SK-N-SH (cell line): ENCODE measurements at regions not wholly inside any gene's neighbourhood (a gene's known extent, or its start where the extent isn't known, plus 50 kb on each side); places are given as distances from the start of the nearest gene placed in this dataset.

Source experiments
- CTCF ChIA-PET: fragments of 300-600, 350-600 bp; formaldehyde crosslinking; extraction: SDS; loops from one replicate; lab custom pipeline; 2021; lab: Yijun Ruan, JAX
- POLR2A ChIA-PET: fragments of 350-600 bp; sonication (Branson Sonifier 250); formaldehyde crosslinking; extraction: SDS; loops from one replicate; lab custom pipeline; 2020; ENCODE audit warnings: antibody characterized with exemption, inconsistent platforms; lab: Yijun Ruan, JAX
- DNase-seq: peaks from one replicate; pipeline ENCODE4 v3.0.0; 2012
- H2AFZ ChIP-seq: fragments of 200-600 bp; sonication (generic); 2 replicates; pipeline ENCODE4 v1.8.1; 2016; ENCODE audit warnings: antibody characterized with exemption, mild to moderate bottlenecking, low read depth
- H3F3A ChIP-seq: fragments of 200-600 bp; sonication (generic); replicated peaks from 2 replicates; pipeline ENCODE3; 2016; ENCODE audit warnings: antibody characterized with exemption, mild to moderate bottlenecking; ENCODE audit not compliant: insufficient read depth
- H3K27ac ChIP-seq, 2 experiments: fragments of 200-500 bp in 1 of 2; fragments of 200-600 bp in 1 of 2; sonication (Bioruptor generic) in 1 of 2; sonication (generic), shearing (Covaris generic) in 1 of 2; 2 replicates each; pipeline versions ENCODE4 v1.5.1 to v1.6.1; 2014 to 2016; ENCODE audit warnings: low read depth in 2 of 2, inconsistent platforms in 1 of 2, low read length in 1 of 2, mild to moderate bottlenecking in 1 of 2, mixed read lengths in 1 of 2
- H3K27me3 ChIP-seq: fragments of 200-600 bp; sonication (generic), shearing (Covaris generic); 2 replicates; pipeline ENCODE4 v1.6.1; 2016; ENCODE audit warnings: mixed run types; ENCODE audit not compliant: insufficient read depth
- H3K36me3 ChIP-seq, 2 experiments: fragments of 200-500 bp in 1 of 2; fragments of 200-600 bp in 1 of 2; sonication (Bioruptor generic) in 1 of 2; sonication (generic) in 1 of 2; replicated peaks in 1 of 2; 2 replicates each; pipeline versions ENCODE3 to v1.5.1; 2014 to 2016; ENCODE audit warnings: low read length in 1 of 2, mild to moderate bottlenecking in 1 of 2; ENCODE audit not compliant: insufficient read depth in 2 of 2, control insufficient read depth in 1 of 2
- H3K4me1 ChIP-seq, 2 experiments: fragments of 200-500 bp in 1 of 2; fragments of 200-600 bp in 1 of 2; sonication (Bioruptor generic) in 1 of 2; sonication (generic), shearing (Covaris generic) in 1 of 2; 2 replicates each; pipeline versions ENCODE4 v1.5.1 to v1.6.1; 2014 to 2016; ENCODE audit warnings: low read depth in 1 of 2, low read length in 1 of 2, mixed run types in 1 of 2; ENCODE audit not compliant: insufficient read depth in 2 of 2, control insufficient read depth in 1 of 2
- H3K4me2 ChIP-seq: fragments of 200-600 bp; sonication (generic), shearing (Covaris generic); 2 replicates; pipeline ENCODE4 v1.6.1; 2017; ENCODE audit warnings: mixed run types
- H3K4me3 ChIP-seq, 2 experiments: fragments of 200-500 bp in 1 of 2; fragments of 200-600 bp in 1 of 2; sonication (Bioruptor generic) in 1 of 2; sonication (generic), shearing (Covaris generic) in 1 of 2; 2 replicates each; pipeline versions ENCODE4 v1.5.1 to v1.8.1; 2014 to 2016; ENCODE audit warnings: low read depth in 2 of 2, inconsistent platforms in 1 of 2, low read length in 1 of 2, mild to moderate bottlenecking in 1 of 2, mixed read lengths in 1 of 2, moderate library complexity in 1 of 2
- H3K79me2 ChIP-seq: fragments of 200-600 bp; sonication (generic); 2 replicates; pipeline ENCODE4 v1.8.1; 2017; ENCODE audit warnings: mild to moderate bottlenecking; ENCODE audit not compliant: insufficient read depth
- H3K9ac ChIP-seq: fragments of 200-600 bp; sonication (generic); 2 replicates; pipeline ENCODE4 v1.6.1; 2017; ENCODE audit warnings: mixed run types
- H3K9me2 ChIP-seq: fragments of 200-600 bp; sonication (generic); 2 replicates; pipeline ENCODE4 v1.6.1; 2017; ENCODE audit warnings: mixed run types
- H3K9me3 ChIP-seq: fragments of 200-600 bp; sonication (generic); 2 replicates; pipeline ENCODE4 v1.6.1; 2017; ENCODE audit warnings: mixed run types, mild to moderate bottlenecking, moderate library complexity
- H4K20me1 ChIP-seq: fragments of 200-600 bp; sonication (generic); 2 replicates; pipeline ENCODE4 v1.6.1; 2017; ENCODE audit warnings: mild to moderate bottlenecking, mixed run types; ENCODE audit not compliant: insufficient read depth
- ELF1 ChIP-seq: IDR thresholded peaks from 2 replicates; pipeline ENCODE4 v1.4.0; 2012
- FOSL2 ChIP-seq: IDR thresholded peaks from 2 replicates; pipeline ENCODE4 v1.4.0; 2012; ENCODE audit warnings: low read depth, mild to moderate bottlenecking, moderate library complexity, borderline replicate concordance
- FOXJ3 ChIP-seq: sonication (generic); formaldehyde crosslinking; IDR thresholded peaks from 2 replicates; pipeline ENCODE4 v1.5.1; 2020; ENCODE audit warnings: mild to moderate bottlenecking, missing genetic modification reagents
- GABPA ChIP-seq: IDR thresholded peaks from 2 replicates; pipeline ENCODE4 v1.4.0; 2012; ENCODE audit warnings: low read depth, mild to moderate bottlenecking
- GATA2 ChIP-seq: sonication (generic); formaldehyde crosslinking; IDR thresholded peaks from 2 replicates; pipeline ENCODE4 v1.5.0; 2020; ENCODE audit warnings: mild to moderate bottlenecking, missing genetic modification reagents
- JUND ChIP-seq: IDR thresholded peaks from 2 replicates; pipeline ENCODE4 v1.4.0; 2012
- NFIC ChIP-seq: IDR thresholded peaks from 2 replicates; pipeline ENCODE4 v1.4.0; 2012; ENCODE audit warnings: borderline replicate concordance
- NRF1 ChIP-seq: IDR thresholded peaks from 2 replicates; pipeline ENCODE4 v1.6.1; 2012; ENCODE audit warnings: low read depth, mild to moderate bottlenecking, low read length
- RAD21 ChIP-seq: IDR thresholded peaks from 2 replicates; pipeline ENCODE4 v1.6.1; 2012; ENCODE audit warnings: mild to moderate bottlenecking, low read length
- RFX5 ChIP-seq: IDR thresholded peaks from 2 replicates; pipeline ENCODE4 v1.6.1; 2012; ENCODE audit warnings: mild to moderate bottlenecking, improper control_type of control experiment, low read length
- TCF12 ChIP-seq: IDR thresholded peaks from 2 replicates; pipeline ENCODE4 v1.4.0; 2012
- TEAD4 ChIP-seq: IDR thresholded peaks from 2 replicates; pipeline ENCODE4 v1.4.0; 2012; ENCODE audit warnings: mild to moderate bottlenecking, borderline replicate concordance; ENCODE audit not compliant: insufficient read depth
- WGBS: methylation state at CpG from one replicate; pipeline ENCODE4 v1.1.6; 2017; ENCODE audit warnings: low lambda C conversion rate; 5-methylcytosine and 5-hydroxymethylcytosine counted together
- TF ChIP-seq, protein P1 (sequence below): fragments of 200-600 bp; sonication (generic); IDR thresholded peaks from 2 replicates; pipeline ENCODE4 v1.6.1; 2017; ENCODE audit warnings: antibody characterized with exemption, mild to moderate bottlenecking, moderate library complexity
- TF ChIP-seq, protein P2 (sequence below): IDR thresholded peaks from 2 replicates; pipeline ENCODE4 v1.6.1; 2012; ENCODE audit warnings: mild to moderate bottlenecking, low read depth, low read length, moderate library complexity

DNA sequence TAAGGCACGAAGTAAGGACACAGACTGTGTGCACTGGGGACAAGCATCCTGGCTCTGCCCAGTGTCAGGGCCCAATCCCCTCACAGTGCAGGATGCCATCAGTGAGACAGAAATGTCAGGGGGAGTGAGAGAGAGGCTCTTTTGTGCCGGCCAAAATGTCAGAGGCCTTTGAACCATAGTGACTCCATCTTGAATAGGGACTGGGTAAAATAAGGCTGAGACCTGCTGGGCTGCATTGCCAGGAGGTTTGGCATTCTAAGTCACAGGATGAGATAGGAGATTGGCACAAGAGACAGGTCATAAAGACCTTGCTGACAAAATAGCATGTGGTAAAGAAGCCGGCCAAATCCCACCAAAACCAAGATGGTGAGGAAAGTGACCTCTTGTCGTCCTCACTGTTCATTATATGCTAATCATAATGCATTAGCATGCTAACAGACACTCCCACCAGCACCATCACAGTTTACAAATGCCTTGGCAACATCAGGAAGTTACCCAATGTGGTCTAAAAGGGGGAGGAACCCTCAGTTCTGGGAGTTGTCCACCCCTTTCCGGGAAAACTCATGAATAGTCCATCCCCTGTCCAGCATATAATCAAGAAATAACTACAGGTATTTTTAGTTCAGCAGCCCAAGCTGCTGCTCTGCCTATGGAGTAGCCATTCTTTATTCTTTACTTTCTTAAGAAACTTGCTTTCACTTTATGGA, 337.4 kb downstream of the LPIN1 start:
- 80% methylated on average over 5 of the region's 5 CpGs for WGBS

DNA sequence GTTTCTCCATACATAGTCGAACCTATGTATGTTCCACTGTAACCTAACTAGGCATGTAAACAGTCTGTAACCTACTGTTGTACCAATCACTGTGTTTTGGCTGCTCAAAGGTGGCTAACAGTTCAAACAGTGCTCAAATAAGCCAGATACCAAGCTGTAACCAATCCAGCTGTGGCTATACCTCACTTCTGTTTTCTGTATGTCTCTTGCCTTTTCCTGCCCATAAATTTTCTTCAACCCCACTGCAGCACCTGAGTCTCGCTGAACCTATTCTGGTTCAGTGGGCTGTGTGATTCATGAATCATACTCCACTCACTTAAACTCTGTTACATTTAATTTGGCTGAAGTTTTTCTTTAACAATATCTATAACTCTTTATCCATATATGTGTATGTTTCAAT, 340.7 kb downstream of the LPIN1 start:
- no peak overlapping the region for H3K4me2 ChIP-seq
- H3K27me3 ChIP-seq, result no peaks in the 10 kb centered on the region
- no peak overlapping the region for H3K27ac ChIP-seq
- no peaks in the 10 kb centered on the region for H3K36me3 ChIP-seq
- H3K79me2 ChIP-seq, result no peaks in the 10 kb centered on the region
- DNase-seq, result no peak
- H3K9me3 ChIP-seq, result no peaks in the 10 kb centered on the region
- no peak for TF ChIP-seq GABPA
- no peak for TF ChIP-seq FOSL2
- no peak for TF ChIP-seq FOXJ3 (CRISPR knock-in tag)
- no peak for TF ChIP-seq RFX5
- no peak for TF ChIP-seq RAD21
- H3K9ac ChIP-seq, result no peak overlapping the region
- 70% methylated on average over 2 of the region's 2 CpGs for WGBS
- no peaks in the 10 kb centered on the region for H3F3A ChIP-seq
- H3K9me2 ChIP-seq, result no peaks in the 10 kb centered on the region
- H3K4me3 ChIP-seq, result no peak overlapping the region
- ChIA-PET POLR2A (interaction anchor here (0.9 kb wide), 1 partner anchor 90 kb away, joined by 4 read pairs; no protein-coding TSS in a partner anchor), CTCF (interaction anchor here (1.4 to 1.6 kb wide), 4 partner anchors 8 to 630 kb away, joined by 3 to 4 read pairs (median 4); partner anchors contain the start of gene TRIB2)
- H4K20me1 ChIP-seq, result no peaks in the 10 kb centered on the region
- no peak overlapping the region for H2AFZ ChIP-seq
- H3K4me1 ChIP-seq, result peaks cover 4 to 17% of the 10 kb centered on the region in 2 experiments; a peak in 2 of 4 replicates

More for the DNA sequence above, 337.4 kb downstream of the LPIN1 start:
- Histone ChIP-seq H3K36me3 (no peaks in the 10 kb centered on the region), H3K4me2 (no peak overlapping the region), H3K4me1 (peaks cover 0 to 17% of the 10 kb centered on the region in 2 experiments; a peak in 2 of 4 replicates), H2AFZ (no peak overlapping the region), H3K79me2 (no peaks in the 10 kb centered on the region), H3K27me3 (no peaks in the 10 kb centered on the region), H4K20me1 (no peaks in the 10 kb centered on the region), H3K9me2 (no peaks in the 10 kb centered on the region), H3K4me3 (no peak overlapping the region; a peak in 1 of 4 replicates), H3F3A (no peaks in the 10 kb centered on the region), H3K9me3 (no peaks in the 10 kb centered on the region), H3K9ac (no peak overlapping the region), H3K27ac (peak overlapping the region in 1 of 2 experiments; percentile 91; a peak in 1 of 4 replicates)
- ChIA-PET POLR2A (interaction anchor here (1.5 kb wide), 1 partner anchor 923 kb away, joined by 3 read pairs; no protein-coding TSS in a partner anchor), CTCF (interaction anchor here (0.7 to 2.4 kb wide), 7 partner anchors 11 to 923 kb away, joined by 3 to 15 read pairs (median 4); partner anchors contain the start of gene TRIB2)
- peak; percentile 36 for DNase-seq
- no peak for TF ChIP-seq FOSL2

DNA sequence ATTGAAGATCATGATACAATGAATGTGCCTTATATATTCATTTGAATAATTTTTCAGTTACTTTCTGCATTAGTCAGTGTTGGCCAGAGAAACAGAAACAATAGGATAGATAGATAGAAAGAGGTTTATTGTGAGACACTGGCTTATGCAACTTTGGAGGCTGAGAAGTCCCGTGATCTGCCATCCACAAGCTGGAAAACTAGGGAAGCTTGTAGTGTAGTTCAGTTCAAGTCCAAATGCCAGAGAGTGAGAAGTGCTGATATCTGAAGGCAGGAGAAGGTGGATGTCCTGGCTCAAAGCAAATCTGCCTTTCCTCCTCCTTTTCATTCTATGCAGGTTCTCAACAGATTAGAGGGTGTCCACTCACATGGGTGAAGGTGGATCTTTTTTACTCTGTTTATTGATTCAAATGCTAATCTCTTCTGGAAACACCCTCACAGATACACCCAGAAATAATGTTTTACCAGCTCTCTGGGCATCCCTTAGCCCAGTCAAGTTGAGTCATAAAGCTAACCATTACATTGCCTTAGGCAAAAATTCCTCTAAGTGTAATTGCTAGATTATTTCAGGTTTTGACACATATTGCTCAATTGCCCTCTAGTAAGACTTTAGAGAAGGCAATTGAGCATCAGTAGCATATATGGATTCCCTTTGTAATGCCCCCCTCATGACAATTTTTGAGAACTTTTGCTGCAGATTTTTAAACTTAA, 341.4 kb downstream of the LPIN1 start:
- H3K4me2 ChIP-seq, result no peak overlapping the region
- no peaks in the 10 kb centered on the region for H4K20me1 ChIP-seq
- ChIA-PET POLR2A (no interaction called here), CTCF (interaction anchor here (1.4 kb wide), 1 partner anchor 629 kb away, joined by 4 read pairs; the partner anchor contains the start of gene TRIB2)
- no peak for DNase-seq
- H3K36me3 ChIP-seq, result no peaks in the 10 kb centered on the region
- H2AFZ ChIP-seq, result no peak overlapping the region
- H3K4me3 ChIP-seq, result no peak overlapping the region
- H3F3A ChIP-seq, result no peaks in the 10 kb centered on the region
- H3K27me3 ChIP-seq, result no peaks in the 10 kb centered on the region
- H3K9ac ChIP-seq, result no peak overlapping the region
- H3K27ac ChIP-seq, result no peak overlapping the region
- no peaks in the 10 kb centered on the region for H3K9me2 ChIP-seq
- 88% methylated on average over 1 of the region's 1 CpG for whole genome bisulfite sequencing
- no peaks in the 10 kb centered on the region for H3K9me3 ChIP-seq
- peaks cover 4 to 13% of the 10 kb centered on the region in 2 experiments; a peak in 2 of 4 replicates for H3K4me1 ChIP-seq
- H3K79me2 ChIP-seq, result no peaks in the 10 kb centered on the region
- TF ChIP-seq, protein P1, sequence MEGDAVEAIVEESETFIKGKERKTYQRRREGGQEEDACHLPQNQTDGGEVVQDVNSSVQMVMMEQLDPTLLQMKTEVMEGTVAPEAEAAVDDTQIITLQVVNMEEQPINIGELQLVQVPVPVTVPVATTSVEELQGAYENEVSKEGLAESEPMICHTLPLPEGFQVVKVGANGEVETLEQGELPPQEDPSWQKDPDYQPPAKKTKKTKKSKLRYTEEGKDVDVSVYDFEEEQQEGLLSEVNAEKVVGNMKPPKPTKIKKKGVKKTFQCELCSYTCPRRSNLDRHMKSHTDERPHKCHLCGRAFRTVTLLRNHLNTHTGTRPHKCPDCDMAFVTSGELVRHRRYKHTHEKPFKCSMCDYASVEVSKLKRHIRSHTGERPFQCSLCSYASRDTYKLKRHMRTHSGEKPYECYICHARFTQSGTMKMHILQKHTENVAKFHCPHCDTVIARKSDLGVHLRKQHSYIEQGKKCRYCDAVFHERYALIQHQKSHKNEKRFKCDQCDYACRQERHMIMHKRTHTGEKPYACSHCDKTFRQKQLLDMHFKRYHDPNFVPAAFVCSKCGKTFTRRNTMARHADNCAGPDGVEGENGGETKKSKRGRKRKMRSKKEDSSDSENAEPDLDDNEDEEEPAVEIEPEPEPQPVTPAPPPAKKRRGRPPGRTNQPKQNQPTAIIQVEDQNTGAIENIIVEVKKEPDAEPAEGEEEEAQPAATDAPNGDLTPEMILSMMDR, result no peak
- no peak for TF ChIP-seq GABPA
- TF ChIP-seq, protein P2, sequence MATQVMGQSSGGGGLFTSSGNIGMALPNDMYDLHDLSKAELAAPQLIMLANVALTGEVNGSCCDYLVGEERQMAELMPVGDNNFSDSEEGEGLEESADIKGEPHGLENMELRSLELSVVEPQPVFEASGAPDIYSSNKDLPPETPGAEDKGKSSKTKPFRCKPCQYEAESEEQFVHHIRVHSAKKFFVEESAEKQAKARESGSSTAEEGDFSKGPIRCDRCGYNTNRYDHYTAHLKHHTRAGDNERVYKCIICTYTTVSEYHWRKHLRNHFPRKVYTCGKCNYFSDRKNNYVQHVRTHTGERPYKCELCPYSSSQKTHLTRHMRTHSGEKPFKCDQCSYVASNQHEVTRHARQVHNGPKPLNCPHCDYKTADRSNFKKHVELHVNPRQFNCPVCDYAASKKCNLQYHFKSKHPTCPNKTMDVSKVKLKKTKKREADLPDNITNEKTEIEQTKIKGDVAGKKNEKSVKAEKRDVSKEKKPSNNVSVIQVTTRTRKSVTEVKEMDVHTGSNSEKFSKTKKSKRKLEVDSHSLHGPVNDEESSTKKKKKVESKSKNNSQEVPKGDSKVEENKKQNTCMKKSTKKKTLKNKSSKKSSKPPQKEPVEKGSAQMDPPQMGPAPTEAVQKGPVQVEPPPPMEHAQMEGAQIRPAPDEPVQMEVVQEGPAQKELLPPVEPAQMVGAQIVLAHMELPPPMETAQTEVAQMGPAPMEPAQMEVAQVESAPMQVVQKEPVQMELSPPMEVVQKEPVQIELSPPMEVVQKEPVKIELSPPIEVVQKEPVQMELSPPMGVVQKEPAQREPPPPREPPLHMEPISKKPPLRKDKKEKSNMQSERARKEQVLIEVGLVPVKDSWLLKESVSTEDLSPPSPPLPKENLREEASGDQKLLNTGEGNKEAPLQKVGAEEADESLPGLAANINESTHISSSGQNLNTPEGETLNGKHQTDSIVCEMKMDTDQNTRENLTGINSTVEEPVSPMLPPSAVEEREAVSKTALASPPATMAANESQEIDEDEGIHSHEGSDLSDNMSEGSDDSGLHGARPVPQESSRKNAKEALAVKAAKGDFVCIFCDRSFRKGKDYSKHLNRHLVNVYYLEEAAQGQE, result no peak
- no peak for TF ChIP-seq FOSL2
- no peak for TF ChIP-seq NFIC
- TF ChIP-seq TEAD4, result no peak
- no peak for TF ChIP-seq GATA2
- no peak for TF ChIP-seq NRF1
- TF ChIP-seq RFX5, result no peak
- no peak for TF ChIP-seq JUND
- TF ChIP-seq TCF12, result no peak
- TF ChIP-seq ELF1, result no peak
